ENCODE measurements at regions not wholly inside any gene's neighbourhood (a gene's known extent, or its start where the extent isn't known, plus 50 kb on each side); places are given as distances from the start of the nearest gene placed in this dataset.

DNA sequence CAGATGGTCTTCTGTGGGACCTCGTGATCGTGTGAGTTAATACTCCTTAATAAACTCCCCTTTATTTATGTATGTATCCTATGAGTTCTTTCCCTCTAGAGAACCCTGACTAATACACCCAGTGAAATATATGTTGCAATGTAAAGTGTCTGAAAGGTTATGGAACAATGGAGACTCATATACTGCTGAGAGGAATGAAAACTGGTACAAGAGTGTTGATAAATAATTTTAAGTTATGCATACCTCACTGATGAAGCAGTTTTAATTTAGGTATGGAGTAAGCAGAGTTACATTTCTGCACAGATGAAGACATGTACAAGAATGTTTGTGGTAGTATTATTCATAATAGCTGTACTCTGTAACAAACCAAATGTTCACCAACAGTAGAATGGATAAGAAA, 438.3 kb downstream of the TAF11L14 start:
- TF ChIP-seq, protein P1, sequence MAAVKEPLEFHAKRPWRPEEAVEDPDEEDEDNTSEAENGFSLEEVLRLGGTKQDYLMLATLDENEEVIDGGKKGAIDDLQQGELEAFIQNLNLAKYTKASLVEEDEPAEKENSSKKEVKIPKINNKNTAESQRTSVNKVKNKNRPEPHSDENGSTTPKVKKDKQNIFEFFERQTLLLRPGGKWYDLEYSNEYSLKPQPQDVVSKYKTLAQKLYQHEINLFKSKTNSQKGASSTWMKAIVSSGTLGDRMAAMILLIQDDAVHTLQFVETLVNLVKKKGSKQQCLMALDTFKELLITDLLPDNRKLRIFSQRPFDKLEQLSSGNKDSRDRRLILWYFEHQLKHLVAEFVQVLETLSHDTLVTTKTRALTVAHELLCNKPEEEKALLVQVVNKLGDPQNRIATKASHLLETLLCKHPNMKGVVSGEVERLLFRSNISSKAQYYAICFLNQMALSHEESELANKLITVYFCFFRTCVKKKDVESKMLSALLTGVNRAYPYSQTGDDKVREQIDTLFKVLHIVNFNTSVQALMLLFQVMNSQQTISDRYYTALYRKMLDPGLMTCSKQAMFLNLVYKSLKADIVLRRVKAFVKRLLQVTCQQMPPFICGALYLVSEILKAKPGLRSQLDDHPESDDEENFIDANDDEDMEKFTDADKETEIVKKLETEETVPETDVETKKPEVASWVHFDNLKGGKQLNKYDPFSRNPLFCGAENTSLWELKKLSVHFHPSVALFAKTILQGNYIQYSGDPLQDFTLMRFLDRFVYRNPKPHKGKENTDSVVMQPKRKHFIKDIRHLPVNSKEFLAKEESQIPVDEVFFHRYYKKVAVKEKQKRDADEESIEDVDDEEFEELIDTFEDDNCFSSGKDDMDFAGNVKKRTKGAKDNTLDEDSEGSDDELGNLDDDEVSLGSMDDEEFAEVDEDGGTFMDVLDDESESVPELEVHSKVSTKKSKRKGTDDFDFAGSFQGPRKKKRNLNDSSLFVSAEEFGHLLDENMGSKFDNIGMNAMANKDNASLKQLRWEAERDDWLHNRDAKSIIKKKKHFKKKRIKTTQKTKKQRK (IDR thresholded peaks at IDR 0.05; ENCODE audit: low read length): no peak
- no peak for TF ChIP-seq POLR2A (IDR thresholded peaks at IDR 0.05; ENCODE audit: insufficient read depth in 1 of 2, low read depth in 2 of 2, low read length in 2 of 2)
- no peak for TF ChIP-seq MYC (CRISPR knock-in tag; IDR thresholded peaks at IDR 0.05; ENCODE audit: borderline replicate concordance)
- TF ChIP-seq HNF4G (IDR thresholded peaks at IDR 0.05; ENCODE audit: borderline replicate concordance, low read depth, low read length): no peak
- TF ChIP-seq HNF4G (CRISPR knock-in tag; IDR thresholded peaks at IDR 0.05; ENCODE audit: borderline replicate concordance, low read depth): no peak
- no peak for TF ChIP-seq DNMT1 (CRISPR knock-in tag; IDR thresholded peaks at IDR 0.05)
- no peak for TF ChIP-seq ZFAT (CRISPR knock-in tag; conservative IDR thresholded peaks at IDR 0.05)
- no peak for TF ChIP-seq SRSF1 (optimal IDR thresholded peaks at IDR 0.05; ENCODE audit: low read depth, low read length)
- TF ChIP-seq TFDP2 (CRISPR knock-in tag; IDR thresholded peaks at IDR 0.05): no peak
- TF ChIP-seq, protein P2, sequence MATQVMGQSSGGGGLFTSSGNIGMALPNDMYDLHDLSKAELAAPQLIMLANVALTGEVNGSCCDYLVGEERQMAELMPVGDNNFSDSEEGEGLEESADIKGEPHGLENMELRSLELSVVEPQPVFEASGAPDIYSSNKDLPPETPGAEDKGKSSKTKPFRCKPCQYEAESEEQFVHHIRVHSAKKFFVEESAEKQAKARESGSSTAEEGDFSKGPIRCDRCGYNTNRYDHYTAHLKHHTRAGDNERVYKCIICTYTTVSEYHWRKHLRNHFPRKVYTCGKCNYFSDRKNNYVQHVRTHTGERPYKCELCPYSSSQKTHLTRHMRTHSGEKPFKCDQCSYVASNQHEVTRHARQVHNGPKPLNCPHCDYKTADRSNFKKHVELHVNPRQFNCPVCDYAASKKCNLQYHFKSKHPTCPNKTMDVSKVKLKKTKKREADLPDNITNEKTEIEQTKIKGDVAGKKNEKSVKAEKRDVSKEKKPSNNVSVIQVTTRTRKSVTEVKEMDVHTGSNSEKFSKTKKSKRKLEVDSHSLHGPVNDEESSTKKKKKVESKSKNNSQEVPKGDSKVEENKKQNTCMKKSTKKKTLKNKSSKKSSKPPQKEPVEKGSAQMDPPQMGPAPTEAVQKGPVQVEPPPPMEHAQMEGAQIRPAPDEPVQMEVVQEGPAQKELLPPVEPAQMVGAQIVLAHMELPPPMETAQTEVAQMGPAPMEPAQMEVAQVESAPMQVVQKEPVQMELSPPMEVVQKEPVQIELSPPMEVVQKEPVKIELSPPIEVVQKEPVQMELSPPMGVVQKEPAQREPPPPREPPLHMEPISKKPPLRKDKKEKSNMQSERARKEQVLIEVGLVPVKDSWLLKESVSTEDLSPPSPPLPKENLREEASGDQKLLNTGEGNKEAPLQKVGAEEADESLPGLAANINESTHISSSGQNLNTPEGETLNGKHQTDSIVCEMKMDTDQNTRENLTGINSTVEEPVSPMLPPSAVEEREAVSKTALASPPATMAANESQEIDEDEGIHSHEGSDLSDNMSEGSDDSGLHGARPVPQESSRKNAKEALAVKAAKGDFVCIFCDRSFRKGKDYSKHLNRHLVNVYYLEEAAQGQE (IDR thresholded peaks at IDR 0.05; ENCODE audit: borderline replicate concordance in 1 of 2, low read depth in 1 of 2, low read length in 2 of 2): no peak
- no peak for TF ChIP-seq ZFYVE20 (CRISPR knock-in tag; IDR thresholded peaks at IDR 0.05; ENCODE audit: borderline replicate concordance, low read depth)
- TF ChIP-seq POLR2AphosphoS5 (IDR thresholded peaks at IDR 0.05; ENCODE audit: low read depth, low read length): no peak
- TF ChIP-seq, protein P3, sequence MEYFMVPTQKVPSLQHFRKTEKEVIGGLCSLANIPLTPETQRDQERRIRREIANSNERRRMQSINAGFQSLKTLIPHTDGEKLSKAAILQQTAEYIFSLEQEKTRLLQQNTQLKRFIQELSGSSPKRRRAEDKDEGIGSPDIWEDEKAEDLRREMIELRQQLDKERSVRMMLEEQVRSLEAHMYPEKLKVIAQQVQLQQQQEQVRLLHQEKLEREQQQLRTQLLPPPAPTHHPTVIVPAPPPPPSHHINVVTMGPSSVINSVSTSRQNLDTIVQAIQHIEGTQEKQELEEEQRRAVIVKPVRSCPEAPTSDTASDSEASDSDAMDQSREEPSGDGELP (IDR thresholded peaks at IDR 0.05; ENCODE audit: borderline replicate concordance, low read depth): no peak
- no peak for TF ChIP-seq ZBTB33 (CRISPR knock-in tag; IDR thresholded peaks at IDR 0.05)

All from HepG2 (cell line).